Neural cell (in vitro differentiated cells): ENCODE measurements at regions not wholly inside any gene's neighbourhood (a gene's known extent, or its start where the extent isn't known, plus 50 kb on each side); places are given as distances from the start of the nearest gene placed in this dataset.

Experiments
- EZH2 ChIP-seq: fragments of 200-600, 300-800 bp; shearing (Covaris generic), sonication (generic); IDR thresholded peaks from 2 replicates; pipeline ENCODE4 v1.6.1; 2014; ENCODE audit warnings: antibody characterized with exemption, low read length, borderline replicate concordance, mild to moderate bottlenecking; ENCODE audit not compliant: insufficient read depth, poor library complexity, severe bottlenecking
- MXI1 ChIP-seq: fragments of 450-650 bp; conservative IDR thresholded peaks from 2 replicates; pipeline ENCODE4 v1.6.1; 2014; ENCODE audit warnings: antibody characterized with exemption, mild to moderate bottlenecking; ENCODE audit not compliant: poor library complexity, severe bottlenecking
- POLR2AphosphoS5 ChIP-seq: IDR thresholded peaks from 2 replicates; pipeline ENCODE4 v1.6.1; 2012
- RAD21 ChIP-seq: fragments of 450-650 bp; conservative IDR thresholded peaks from 2 replicates; pipeline ENCODE4 v1.6.1; 2014; ENCODE audit warnings: antibody characterized with exemption, mild to moderate bottlenecking, moderate library complexity
- TF ChIP-seq, protein P1 (sequence below): fragments of 450-650 bp; IDR thresholded peaks from 2 replicates; pipeline ENCODE4 v1.5.1; 2014; ENCODE audit warnings: antibody characterized with exemption, mild to moderate bottlenecking, moderate library complexity; ENCODE audit not compliant: poor library complexity, severe bottlenecking

DNA sequence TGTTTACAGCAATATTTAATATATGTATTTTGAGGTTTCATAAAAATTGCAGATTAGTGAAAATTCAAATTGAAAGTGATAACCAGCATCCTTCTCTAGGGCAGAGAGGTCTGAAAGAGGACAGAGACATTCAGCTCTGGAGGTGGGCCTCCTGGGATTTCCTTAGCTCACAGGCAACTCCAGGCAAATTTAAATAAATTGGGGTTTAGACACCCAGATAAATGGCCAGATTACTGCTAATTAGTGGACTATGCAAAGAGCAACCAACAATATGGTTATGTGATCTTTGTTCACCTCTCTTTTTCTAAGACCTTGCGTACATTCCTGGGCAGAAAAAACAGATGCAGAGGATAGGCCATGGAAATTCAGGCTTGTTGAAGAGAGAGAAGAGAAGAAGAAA is 1282.8 kb upstream of the ACVR2A start:
- TF ChIP-seq, protein P1, sequence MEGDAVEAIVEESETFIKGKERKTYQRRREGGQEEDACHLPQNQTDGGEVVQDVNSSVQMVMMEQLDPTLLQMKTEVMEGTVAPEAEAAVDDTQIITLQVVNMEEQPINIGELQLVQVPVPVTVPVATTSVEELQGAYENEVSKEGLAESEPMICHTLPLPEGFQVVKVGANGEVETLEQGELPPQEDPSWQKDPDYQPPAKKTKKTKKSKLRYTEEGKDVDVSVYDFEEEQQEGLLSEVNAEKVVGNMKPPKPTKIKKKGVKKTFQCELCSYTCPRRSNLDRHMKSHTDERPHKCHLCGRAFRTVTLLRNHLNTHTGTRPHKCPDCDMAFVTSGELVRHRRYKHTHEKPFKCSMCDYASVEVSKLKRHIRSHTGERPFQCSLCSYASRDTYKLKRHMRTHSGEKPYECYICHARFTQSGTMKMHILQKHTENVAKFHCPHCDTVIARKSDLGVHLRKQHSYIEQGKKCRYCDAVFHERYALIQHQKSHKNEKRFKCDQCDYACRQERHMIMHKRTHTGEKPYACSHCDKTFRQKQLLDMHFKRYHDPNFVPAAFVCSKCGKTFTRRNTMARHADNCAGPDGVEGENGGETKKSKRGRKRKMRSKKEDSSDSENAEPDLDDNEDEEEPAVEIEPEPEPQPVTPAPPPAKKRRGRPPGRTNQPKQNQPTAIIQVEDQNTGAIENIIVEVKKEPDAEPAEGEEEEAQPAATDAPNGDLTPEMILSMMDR: no peak
- TF ChIP-seq EZH2 (no peak), RAD21 (no peak), POLR2AphosphoS5 (no peak), MXI1 (no peak)
